ENCODE measurements at regions not wholly inside any gene's neighbourhood (a gene's known extent, or its start where the extent isn't known, plus 50 kb on each side); places are given as distances from the start of the nearest gene placed in this dataset.

GRCh38 chr10:117699436-117700075 lies 157.0 kb downstream of the EMX2 start:
- Histone ChIP-seq H3K9me3 (ENCODE audit: insufficient read depth in 2 of 2, low read depth in 1 of 2, low read length in 1 of 2) (no peaks in the 10 kb centered on the region), H4K8ac (ENCODE audit: extremely low read depth, insufficient read depth, low read length) (no peak overlapping the region), H3K79me2 (ENCODE audit: control insufficient read depth in 1 of 2, insufficient read depth in 2 of 2, low read length in 2 of 2) (no peaks in the 10 kb centered on the region), H2BK5ac (ENCODE audit: low read depth, low read length) (no peak overlapping the region), H3K27me3 (replicated peaks in 1 of 4; ENCODE audit: control insufficient read depth in 3 of 4, extremely low read depth in 1 of 4, insufficient read depth in 3 of 4, low read length in 3 of 4) (no peaks in the 10 kb centered on the region), H3K14ac (ENCODE audit: insufficient read length) (no peak overlapping the region), H3K56ac (replicated peaks; ENCODE audit: insufficient read length, low read depth, low read length) (no peak overlapping the region), H3K23me2 (ENCODE audit: low read depth, low read length) (no peaks in the 10 kb centered on the region), H3K27ac (ENCODE audit: low read depth, low read length) (no peak overlapping the region), H3K4me1 (replicated peaks in 1 of 4; ENCODE audit: control insufficient read depth in 3 of 4, insufficient read depth in 4 of 4, low read length in 3 of 4) (no peaks in the 10 kb centered on the region), H4K91ac (replicated peaks; ENCODE audit: insufficient read length, low read length) (no peak overlapping the region), H3K4ac (replicated peaks; ENCODE audit: insufficient read length, low read depth, low read length) (no peak overlapping the region), H2AFZ (ENCODE audit: low read length) (no peak overlapping the region), H3K18ac (ENCODE audit: extremely low read depth, low read length) (no peak overlapping the region), H2BK20ac (ENCODE audit: low read length) (no peak overlapping the region), H4K20me1 (replicated peaks in 1 of 2; ENCODE audit: control insufficient read depth in 1 of 2, insufficient read depth in 2 of 2, low read length in 2 of 2) (no peaks in the 10 kb centered on the region), H3K36me3 (ENCODE audit: control insufficient read depth in 2 of 4, insufficient read depth in 4 of 4, low read length in 3 of 4) (no peaks in the 10 kb centered on the region), H3K9ac (replicated peaks in 1 of 4; ENCODE audit: extremely low read depth in 1 of 4, low read depth in 3 of 4, low read length in 3 of 4) (no peak overlapping the region), H3K4me2 (ENCODE audit: insufficient read depth in 1 of 2, low read depth in 2 of 2, low read length in 2 of 2) (no peak overlapping the region), H2AK5ac (ENCODE audit: low read depth, low read length) (no peak overlapping the region), H2BK120ac (replicated peaks; ENCODE audit: low read depth, low read length) (no peak overlapping the region), H4K5ac (ENCODE audit: insufficient read length, low read depth, low read length) (no peak overlapping the region), H2BK15ac (ENCODE audit: low read length) (no peak overlapping the region), H2BK12ac (ENCODE audit: low read depth, low read length) (no peak overlapping the region), H3K79me1 (ENCODE audit: low read depth, low read length) (no peaks in the 10 kb centered on the region), H3K23ac (ENCODE audit: insufficient read length) (no peak overlapping the region), H3K4me3 (ENCODE audit: extremely low read depth in 1 of 4, insufficient read depth in 2 of 4, low read depth in 3 of 4, low read length in 4 of 4) (no peak overlapping the region)
- TF ChIP-seq HDAC6 (IDR thresholded peaks at IDR 0.05; ENCODE audit: low read depth, low read length) (no peak), MAX (IDR thresholded peaks at IDR 0.05) (no peak), SIX5 (IDR thresholded peaks at IDR 0.05; ENCODE audit: low read depth, low read length) (no peak), TEAD4 (IDR thresholded peaks at IDR 0.05; ENCODE audit: low read depth, low read length) (no peak), RNF2 (IDR thresholded peaks at IDR 0.05; ENCODE audit: borderline replicate concordance, low read depth, low read length, missing control alignments, poor library complexity, severe bottlenecking) (no peak)
- 88% methylated on average over 7 of the region's 7 CpGs; no CpG with 5 or more reads in 1 of the 2 experiments for WGBS, 2 experiments (ENCODE audit: extremely low coverage in 1 of 2, insufficient coverage in 1 of 2, insufficient read length in 1 of 2, insufficient replicate concordance in 2 of 2, low coverage in 1 of 2, low lambda C conversion rate in 2 of 2, missing lambda C conversion rate in 1 of 2)
- ChIA-PET CTCF (ENCODE audit: partially characterized antibody) (interaction anchor here (1.8 kb wide), 1 partner anchor 42 kb away, joined by 5 read pairs; no protein-coding TSS in a partner anchor), POLR2A (ENCODE audit: partially characterized antibody) (no interaction called here)
- DNase-seq (ENCODE audit: low read depth in 1 of 2, low spot score in 2 of 2) (no peak), FAIRE-seq (no peak)

Data from H1 (cell line).